NCI-H1930 (cell line): ENCODE measurements at regions not wholly inside any gene's neighbourhood (a gene's known extent, or its start where the extent isn't known, plus 50 kb on each side); places are given as distances from the start of the nearest gene placed in this dataset.

Source experiments
- DNase-seq, 2 experiments: peaks; one replicate each; lab custom pipeline; 2025; lab: John Stamatoyannopoulos, UW

- no peak for DNase-seq
Observed at GRCh38 chr13:107475753-107476453, 739.4 kb downstream of the LIG4 start.

- DNase-seq = no peak
Observed at GRCh38 chr13:107473253-107473652, 742.1 kb downstream of the LIG4 start.

GRCh38 chr13:107466326-107467099 is 748.8 kb downstream of the LIG4 start:
- DNase-seq = no peak

GRCh38 chr13:107462501-107462900 is 752.8 kb downstream of the LIG4 start:
- no peak for DNase-seq

- DNase-seq = no peak
Observed at GRCh38 chr13:107461751-107462150, 753.6 kb downstream of the LIG4 start.

DNA sequence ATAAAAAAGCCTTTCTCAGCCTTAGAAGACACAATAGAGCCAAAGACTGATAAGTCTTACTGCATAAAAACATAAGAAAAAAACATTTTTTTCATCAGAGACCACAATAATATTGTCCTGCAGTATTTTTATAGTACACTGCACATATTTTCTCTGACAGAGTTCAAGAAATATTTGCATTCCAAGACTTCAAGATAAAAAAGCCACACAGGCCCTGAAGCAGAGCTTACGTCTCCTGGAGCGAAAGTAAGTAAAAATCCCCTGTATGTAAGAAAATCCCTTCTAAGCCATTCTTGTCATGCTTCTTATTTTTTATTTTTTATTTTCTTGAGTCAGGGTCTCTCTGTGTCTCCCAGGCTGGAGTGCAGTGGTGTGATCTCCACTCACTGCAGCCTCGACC is 755.9 kb downstream of the LIG4 start:
- DNase-seq = no peak

DNA sequence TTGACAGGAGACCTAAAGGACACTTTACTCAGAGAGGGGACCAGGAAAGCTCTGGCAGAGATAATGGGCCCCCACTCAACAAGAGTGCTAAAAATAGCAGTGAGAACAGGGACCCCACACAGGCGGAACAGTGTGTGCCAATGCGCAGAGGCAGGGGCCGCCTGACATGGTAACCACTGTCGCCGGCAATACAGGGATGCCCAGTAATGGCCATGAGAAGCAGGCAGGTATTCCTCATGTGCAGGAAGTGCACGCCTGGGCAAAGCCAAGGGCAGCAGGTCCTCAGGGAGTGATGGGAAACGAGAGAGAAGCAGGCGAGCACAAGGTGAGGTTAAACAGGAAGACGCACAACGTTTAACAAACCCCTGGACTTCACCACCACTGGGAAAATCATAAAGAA is 757.1 kb downstream of the LIG4 start:
- no peak for DNase-seq

DNA sequence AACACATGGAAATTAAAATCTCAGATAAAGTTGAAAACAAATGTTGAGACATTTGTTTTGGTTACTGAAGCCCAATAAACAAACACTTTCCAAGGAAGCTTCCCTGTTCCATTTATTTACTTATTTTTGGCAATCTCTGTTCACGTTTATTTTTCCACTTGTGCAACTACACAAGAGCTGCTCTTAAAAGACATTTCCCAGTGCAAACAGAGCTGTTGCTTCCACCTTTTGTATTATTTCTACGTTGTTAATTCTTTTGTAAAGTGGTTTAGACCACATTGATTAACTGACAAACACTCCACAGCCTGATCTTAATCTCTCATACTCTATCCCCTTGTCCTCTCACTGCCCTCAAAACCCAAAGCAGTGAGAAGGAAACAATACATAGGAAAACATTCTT is 757.6 kb downstream of the LIG4 start:
- DNase-seq = peak; percentile 24 to 52

DNA sequence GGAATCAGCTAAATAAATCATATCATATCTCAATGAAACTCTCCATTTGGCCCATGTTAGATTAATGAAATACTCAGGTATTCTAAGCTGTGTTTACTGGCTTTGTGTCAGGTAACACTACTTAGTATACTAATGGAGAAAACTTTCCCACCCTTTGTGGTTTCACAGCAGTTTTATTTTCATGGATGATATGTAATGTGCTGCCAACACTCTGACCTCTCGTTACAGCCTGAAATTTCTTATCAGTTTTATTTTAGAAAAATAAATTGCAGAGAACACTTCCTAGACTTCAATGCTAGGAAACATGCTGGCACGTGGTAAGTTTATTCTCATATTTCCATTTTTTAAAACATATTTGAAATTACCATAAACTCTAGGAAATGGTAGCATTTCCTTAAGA is 758.9 kb downstream of the LIG4 start:
- no peak for DNase-seq

- no peak for DNase-seq
Observed at GRCh38 chr13:107452833-107453232, 762.5 kb downstream of the LIG4 start.

DNA sequence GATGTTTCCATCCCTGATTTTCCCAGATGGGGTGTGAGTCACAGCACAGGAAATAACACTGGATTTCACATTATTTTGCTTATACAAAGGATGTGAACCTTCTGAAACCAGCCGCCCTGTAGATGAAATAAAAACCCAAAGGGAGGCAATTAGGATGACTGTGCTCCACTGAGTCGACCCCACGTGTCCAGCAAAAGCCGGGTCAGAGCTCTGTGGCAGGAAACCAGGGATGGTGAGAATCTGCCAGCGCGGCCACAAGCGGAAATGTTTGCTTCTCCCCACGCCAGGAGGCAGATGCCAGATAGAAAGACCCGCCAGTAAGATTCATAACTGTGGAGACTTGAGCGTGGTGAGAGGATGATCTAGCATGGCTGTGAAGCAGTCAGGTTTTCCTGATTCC is 764.4 kb downstream of the LIG4 start:
- no peak for DNase-seq

GRCh38 chr13:107450431-107450830 is 764.9 kb downstream of the LIG4 start:
- DNase-seq = no peak

- no peak for DNase-seq
Observed at GRCh38 chr13:107447591-107447990, 767.7 kb downstream of the LIG4 start.

DNA sequence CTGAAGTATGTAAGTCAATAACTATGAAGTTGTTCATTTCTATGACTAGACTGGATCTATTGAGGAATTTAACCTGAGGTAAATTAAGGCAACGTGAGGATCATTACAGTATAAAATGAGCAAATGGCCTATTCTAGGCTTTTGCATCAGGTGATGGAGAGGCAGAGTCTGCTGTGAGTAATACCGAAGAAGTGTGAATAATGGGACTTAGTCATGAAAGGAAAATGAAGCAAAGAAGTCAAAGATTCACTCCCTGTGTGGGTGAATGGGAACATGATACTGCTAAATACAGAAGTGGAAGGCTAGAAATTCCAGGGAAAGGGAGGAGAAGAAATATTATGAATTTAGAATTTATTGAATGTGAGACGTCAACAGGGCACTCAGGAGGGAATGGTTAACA is 774.1 kb downstream of the LIG4 start:
- DNase-seq = no peak

DNA sequence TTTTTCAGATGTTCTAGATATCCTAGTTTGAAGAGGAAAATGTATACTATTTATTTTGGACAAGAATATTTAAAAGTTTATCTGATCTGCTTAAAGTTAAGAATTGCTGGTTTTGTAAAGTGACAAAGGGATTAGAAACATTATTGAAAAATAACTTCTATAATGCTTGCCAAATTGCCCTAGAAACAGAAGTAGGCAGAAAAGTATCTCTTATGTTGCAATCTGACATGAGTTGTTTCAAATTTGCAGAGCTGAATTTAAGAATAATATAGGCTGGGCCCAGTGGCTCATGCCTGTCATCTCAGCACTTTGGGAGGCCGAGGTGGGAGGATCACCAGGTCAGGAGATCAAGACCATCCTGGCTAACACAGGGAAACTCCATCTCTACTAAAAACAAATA is 777.1 kb downstream of the LIG4 start:
- DNase-seq = no peak

DNA sequence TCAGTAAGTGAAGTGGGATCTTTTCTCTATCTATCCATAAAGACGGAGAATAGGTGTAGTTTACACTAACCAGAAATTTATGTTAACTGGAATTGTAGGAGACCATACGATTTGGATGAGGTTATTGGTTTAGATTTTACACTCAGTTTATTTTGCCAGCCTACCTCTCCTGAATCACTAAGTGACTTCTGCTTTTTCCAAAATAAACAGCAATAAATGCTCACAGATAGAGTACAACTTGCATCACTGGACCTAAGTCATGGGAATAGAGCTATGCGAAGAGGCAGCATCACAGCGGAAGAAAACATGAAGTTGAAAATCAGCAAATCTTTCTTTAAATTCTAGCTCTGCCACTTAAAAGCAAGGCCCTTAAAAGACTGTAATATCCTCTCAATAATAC is 781.0 kb downstream of the LIG4 start:
- DNase-seq = no peak

GRCh38 chr13:107427536-107427935 is 787.8 kb downstream of the LIG4 start:
- DNase-seq = no peak

GRCh38 chr13:107422421-107422820 is 792.9 kb downstream of the LIG4 start:
- no peak for DNase-seq

GRCh38 chr13:107421951-107422350 is 793.4 kb downstream of the LIG4 start:
- no peak for DNase-seq

DNA sequence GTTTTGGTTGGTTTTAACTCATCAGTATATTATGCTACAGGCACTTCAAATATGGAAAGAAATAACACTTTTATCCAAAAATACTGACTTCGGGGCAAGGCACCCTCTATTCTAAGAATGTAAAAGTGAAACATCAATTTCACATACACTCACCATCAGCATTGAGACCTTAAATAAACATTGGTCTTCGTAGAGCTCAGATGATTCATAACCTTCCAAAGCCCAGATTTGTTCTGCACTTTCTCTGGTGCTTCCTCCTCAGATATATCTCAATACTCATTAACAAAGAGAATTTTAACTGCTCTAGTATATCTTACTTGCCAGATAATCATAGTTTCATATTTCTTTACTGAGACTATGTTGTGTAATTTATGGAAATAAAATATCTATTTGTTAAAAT is 794.3 kb downstream of the LIG4 start:
- DNase-seq = no peak

- DNase-seq = no peak
Observed at GRCh38 chr13:107413005-107413404, 802.3 kb downstream of the LIG4 start.

DNA sequence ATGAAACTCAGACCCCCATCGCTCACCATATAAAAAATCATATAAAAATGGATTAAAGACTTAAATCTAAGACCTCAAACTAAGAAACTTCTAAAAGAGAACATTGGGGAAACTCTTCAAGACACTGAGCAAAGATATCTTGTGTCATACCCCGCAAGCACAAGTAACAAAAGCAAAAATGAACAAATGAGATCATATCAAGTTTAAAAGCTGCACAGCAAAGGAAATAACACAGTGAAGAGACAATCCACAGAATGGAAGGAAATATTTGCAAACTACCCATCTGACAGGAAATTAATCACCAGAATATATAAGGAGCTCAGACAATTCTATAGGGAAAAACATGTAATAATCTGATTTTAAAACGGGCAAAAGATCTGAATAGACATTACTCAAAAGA is 808.3 kb downstream of the LIG4 start:
- DNase-seq = no peak

DNA sequence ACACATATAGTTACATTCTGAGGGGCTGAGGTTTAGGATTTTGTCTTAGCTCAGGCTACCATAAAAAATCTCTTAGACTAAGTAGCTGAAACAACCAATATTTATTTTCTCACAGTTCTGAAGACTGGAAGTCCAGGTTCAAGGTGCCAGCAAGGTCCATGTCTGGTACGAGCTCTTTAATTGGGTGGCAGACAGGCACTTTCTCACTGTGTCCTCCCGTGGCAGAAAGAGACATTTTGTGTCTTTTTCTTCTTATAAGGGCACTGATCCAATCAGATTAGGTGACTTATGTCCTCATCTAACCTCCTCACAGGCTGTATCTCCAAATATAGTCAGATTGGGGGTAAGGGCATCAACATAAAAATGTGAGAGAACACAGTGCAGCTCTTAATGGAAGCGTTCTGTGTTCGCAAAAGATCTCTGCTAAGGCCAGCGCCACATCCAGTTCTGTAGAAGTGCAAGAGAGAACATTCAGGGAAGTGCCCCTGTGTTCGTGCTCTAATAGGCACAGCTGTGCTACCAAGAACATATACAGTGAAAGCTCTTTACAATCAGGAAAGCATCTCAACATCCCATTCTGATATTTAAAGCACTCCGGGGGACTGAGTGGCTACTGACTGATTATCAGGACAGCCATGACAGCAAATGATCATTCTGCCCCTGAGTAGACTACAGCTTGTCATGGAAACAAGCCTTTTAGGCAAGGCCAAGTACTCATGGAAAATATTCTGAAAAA is 819.2 kb downstream of the LIG4 start:
- DNase-seq = no peak
